ENCODE measurements at regions not wholly inside any gene's neighbourhood (a gene's known extent, or its start where the extent isn't known, plus 50 kb on each side); places are given as distances from the start of the nearest gene placed in this dataset.

DNA sequence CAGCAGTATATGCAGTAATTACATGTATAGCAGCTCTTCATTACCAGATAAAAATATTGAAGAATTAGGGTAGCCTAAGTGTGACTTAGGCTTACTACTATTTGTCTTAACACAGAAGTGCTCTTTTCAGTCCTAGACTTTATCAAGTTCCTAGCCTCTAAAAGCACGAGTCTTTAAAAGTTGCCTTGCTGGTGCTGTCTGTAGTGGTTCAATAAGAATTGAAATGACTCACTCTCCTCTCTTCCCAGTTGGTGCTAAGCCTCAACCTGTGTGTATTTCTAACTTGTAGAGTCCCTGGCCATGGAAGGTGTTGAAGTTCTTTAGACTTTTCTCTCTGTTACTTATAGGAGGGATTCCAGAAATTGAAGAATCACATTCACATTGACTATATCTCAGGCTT, 395.4 kb upstream of the THRB start:
- Histone ChIP-seq H3K4me2 (no peak overlapping the region), H3K9me3 (no peaks in the 10 kb centered on the region), H3K27ac (no peak overlapping the region), H3K4me1 (no peaks in the 10 kb centered on the region), H3K4me3 (no peak overlapping the region)
- DNase-seq (ENCODE audit: low read depth in 1 of 2, low spot score in 1 of 2) (no peak), ATAC-seq (no peak), FAIRE-seq (no peak)
- ChIA-PET CTCF (no interaction called here), POLR2A (no interaction called here)
- 4% methylated on average over 1 of the region's 1 CpG for WGBS (ENCODE audit: missing lambda C conversion rate)
- TF ChIP-seq RAD21 (conservative IDR thresholded peaks at IDR 0.05 in 1 of 2, IDR thresholded peaks at IDR 0.05 in 1 of 2) (no peak), TFCP2L1 (CRISPR knock-in tag; IDR thresholded peaks at IDR 0.05) (no peak), SREBF2 (IDR thresholded peaks at IDR 0.05) (no peak), FOSB (CRISPR knock-in tag; IDR thresholded peaks at IDR 0.05) (no peak), RFX5 (IDR thresholded peaks at IDR 0.05) (no peak), ESRRA (IDR thresholded peaks at IDR 0.05; ENCODE audit: borderline replicate concordance, low read length) (no peak), ZNF302 (CRISPR knock-in tag; IDR thresholded peaks at IDR 0.05) (no peak), CBX2 (IDR thresholded peaks at IDR 0.05; ENCODE audit: borderline replicate concordance, low read depth) (no peak), POLR2A (IDR thresholded peaks at IDR 0.05; ENCODE audit: low read length) (no peak), HOXB5 (CRISPR knock-in tag; IDR thresholded peaks at IDR 0.05) (no peak), EP300 (IDR thresholded peaks at IDR 0.05) (no peak), CEBPB (IDR thresholded peaks at IDR 0.05) (no peak), HOXB13 (CRISPR knock-in tag; IDR thresholded peaks at IDR 0.05; ENCODE audit: low read depth) (no peak), ELK1 (IDR thresholded peaks at IDR 0.05; ENCODE audit: low read depth, low read length) (no peak), BHLHE40 (IDR thresholded peaks at IDR 0.05; ENCODE audit: low read depth, low read length) (no peak), BCL3 (IDR thresholded peaks at IDR 0.05) (no peak), CTCF (IDR thresholded peaks at IDR 0.05) (no peak), MAZ (IDR thresholded peaks at IDR 0.05; ENCODE audit: borderline replicate concordance, low read depth, low read length) (no peak)

- ATAC-seq, result no peak
- no peak for FAIRE-seq
- TF ChIP-seq ZNF302 (CRISPR knock-in tag; IDR thresholded peaks at IDR 0.05) (no peak), MAX (IDR thresholded peaks at IDR 0.05) (no peak), FOXS1 (CRISPR knock-in tag; IDR thresholded peaks at IDR 0.05) (no peak), MYC (IDR thresholded peaks at IDR 0.05; ENCODE audit: borderline replicate concordance, low read length) (no peak), ZC3H11A (IDR thresholded peaks at IDR 0.05) (no peak), RNF2 (IDR thresholded peaks at IDR 0.05; ENCODE audit: borderline replicate concordance, low read depth) (no peak), MAZ (IDR thresholded peaks at IDR 0.05; ENCODE audit: borderline replicate concordance, low read depth, low read length) (no peak), BHLHE40 (IDR thresholded peaks at IDR 0.05; ENCODE audit: low read depth, low read length) (no peak), CTCF (IDR thresholded peaks at IDR 0.05) (no peak), BCL3 (IDR thresholded peaks at IDR 0.05) (no peak), CHD4 (IDR thresholded peaks at IDR 0.05; ENCODE audit: borderline replicate concordance) (no peak), EHMT2 (IDR thresholded peaks at IDR 0.05; ENCODE audit: low read depth) (no peak), RCOR1 (IDR thresholded peaks at IDR 0.05; ENCODE audit: low read depth, low read length) (no peak), GATA3 (IDR thresholded peaks at IDR 0.05; ENCODE audit: borderline replicate concordance) (no peak), KDM1A (IDR thresholded peaks at IDR 0.05; ENCODE audit: low read depth) (no peak)
- TF ChIP-seq, protein P1, sequence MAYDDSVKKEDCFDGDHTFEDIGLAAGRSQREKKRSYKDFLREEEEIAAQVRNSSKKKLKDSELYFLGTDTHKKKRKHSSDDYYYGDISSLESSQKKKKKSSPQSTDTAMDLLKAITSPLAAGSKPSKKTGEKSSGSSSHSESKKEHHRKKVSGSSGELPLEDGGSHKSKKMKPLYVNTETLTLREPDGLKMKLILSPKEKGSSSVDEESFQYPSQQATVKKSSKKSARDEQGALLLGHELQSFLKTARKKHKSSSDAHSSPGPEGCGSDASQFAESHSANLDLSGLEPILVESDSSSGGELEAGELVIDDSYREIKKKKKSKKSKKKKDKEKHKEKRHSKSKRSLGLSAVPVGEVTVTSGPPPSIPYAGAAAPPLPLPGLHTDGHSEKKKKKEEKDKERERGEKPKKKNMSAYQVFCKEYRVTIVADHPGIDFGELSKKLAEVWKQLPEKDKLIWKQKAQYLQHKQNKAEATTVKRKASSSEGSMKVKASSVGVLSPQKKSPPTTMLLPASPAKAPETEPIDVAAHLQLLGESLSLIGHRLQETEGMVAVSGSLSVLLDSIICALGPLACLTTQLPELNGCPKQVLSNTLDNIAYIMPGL (CRISPR knock-in tag; IDR thresholded peaks at IDR 0.05; ENCODE audit: borderline replicate concordance), result no peak
Measured at GRCh38 chr3:24899373-24899772, 404.7 kb upstream of the THRB start.

More at GRCh38 chr3:24899373-24899772, 404.7 kb upstream of the THRB start:
- Histone ChIP-seq H3K4me1 (no peaks in the 10 kb centered on the region), H3K4me3 (no peak overlapping the region), H3K9me3 (no peaks in the 10 kb centered on the region), H3K4me2 (no peak overlapping the region), H3K27ac (no peak overlapping the region)
- ChIA-PET CTCF (no interaction called here), POLR2A (no interaction called here)
- WGBS (ENCODE audit: missing lambda C conversion rate), result 26% methylated on average over 4 of the region's 4 CpGs
- no peak for DNase-seq (ENCODE audit: low read depth in 1 of 2, low spot score in 1 of 2)
